Immature natural killer cell (primary cell): ENCODE measurements at regions not wholly inside any gene's neighbourhood (a gene's known extent, or its start where the extent isn't known, plus 50 kb on each side); places are given as distances from the start of the nearest gene placed in this dataset.

ENCODE experiments used
- DNase-seq, 3 donors: peaks; one replicate each; pipeline ENCODE4 v3.0.0; 2022; ENCODE audit warnings: mixed read lengths in 1 of 3
- H3K27ac Mint-ChIP-seq, 6 donors: one replicate each; pipeline ENCODE4 v1.8.0; 2020; ENCODE audit warnings: mixed read lengths in 6 of 6, mild to moderate bottlenecking in 5 of 6, inconsistent platforms in 4 of 6, moderate library complexity in 3 of 6
- H3K27me3 Mint-ChIP-seq, 3 donors: one replicate each; pipeline ENCODE4 v1.8.0; 2020 to 2021; ENCODE audit warnings: low read depth in 3 of 3, mild to moderate bottlenecking in 3 of 3, mixed read lengths in 3 of 3, moderate library complexity in 3 of 3, inconsistent platforms in 1 of 3
- H3K36me3 Mint-ChIP-seq, 3 donors: one replicate each; pipeline ENCODE4 v1.8.0; 2020; ENCODE audit warnings: mixed read lengths in 3 of 3, inconsistent platforms in 2 of 3, mild to moderate bottlenecking in 2 of 3
- H3K4me1 Mint-ChIP-seq, 2 donors: one replicate each; pipeline ENCODE4 v1.8.0; 2020; ENCODE audit warnings: inconsistent platforms in 2 of 2, mild to moderate bottlenecking in 2 of 2, mixed read lengths in 2 of 2, moderate library complexity in 1 of 2
- H3K4me3 Mint-ChIP-seq, 5 donors: one replicate each; pipeline ENCODE4 v1.8.0; 2020; ENCODE audit warnings: mild to moderate bottlenecking in 5 of 5, mixed read lengths in 5 of 5, inconsistent platforms in 3 of 5, moderate library complexity in 3 of 5
- H3K9me3 Mint-ChIP-seq, 6 donors: one replicate each; pipeline ENCODE4 v1.8.0; 2020; ENCODE audit warnings: mild to moderate bottlenecking in 6 of 6, mixed read lengths in 6 of 6, inconsistent platforms in 4 of 6, moderate library complexity in 3 of 6

GRCh38 chr4:11604821-11605220 lies 176.1 kb upstream of the HS3ST1 start:
- Mint-ChIP-seq H3K4me1 (no peaks in the 10 kb centered on the region), H3K27ac (no peak overlapping the region), H3K36me3 (no peaks in the 10 kb centered on the region), H3K9me3 (no peaks in the 10 kb centered on the region), H3K4me3 (no peak overlapping the region), H3K27me3 (peaks cover 0 to 2% (median 0%) of the 10 kb centered on the region in 3 donors)
- DNase-seq: no peak

- Mint-ChIP-seq H3K27me3 (peaks cover 0 to 3% (median 0%) of the 10 kb centered on the region in 3 donors), H3K9me3 (no peaks in the 10 kb centered on the region), H3K4me3 (no peak overlapping the region), H3K36me3 (no peaks in the 10 kb centered on the region), H3K4me1 (no peaks in the 10 kb centered on the region), H3K27ac (no peak overlapping the region)
- DNase-seq: no peak
Measured at GRCh38 chr4:11603591-11604194, 175.0 kb upstream of the HS3ST1 start.

GRCh38 chr4:11602606-11603340 lies 174.1 kb upstream of the HS3ST1 start:
- no peak for DNase-seq
- Mint-ChIP-seq H3K4me1 (no peaks in the 10 kb centered on the region), H3K4me3 (no peak overlapping the region), H3K27me3 (peaks cover 0 to 3% (median 0%) of the 10 kb centered on the region in 3 donors), H3K36me3 (no peaks in the 10 kb centered on the region), H3K27ac (no peak overlapping the region), H3K9me3 (no peaks in the 10 kb centered on the region)

- H3K27me3 Mint-ChIP-seq: peaks cover 0 to 3% (median 0%) of the 10 kb centered on the region in 3 donors
- no peak overlapping the region for H3K27ac Mint-ChIP-seq
- peaks cover 0 to 2% (median 0%) of the 10 kb centered on the region in 6 donors for H3K9me3 Mint-ChIP-seq
- H3K36me3 Mint-ChIP-seq: no peaks in the 10 kb centered on the region
- peaks cover 0 to 4% of the 10 kb centered on the region in 2 donors for H3K4me1 Mint-ChIP-seq
- no peak for DNase-seq
- no peak overlapping the region for H3K4me3 Mint-ChIP-seq
Measured at GRCh38 chr4:11599064-11599463, 170.4 kb upstream of the HS3ST1 start.

GRCh38 chr4:11598591-11598990 lies 169.9 kb upstream of the HS3ST1 start:
- Mint-ChIP-seq H3K27me3 (peaks cover 0 to 3% (median 0%) of the 10 kb centered on the region in 3 donors), H3K4me3 (no peak overlapping the region)

GRCh38 chr4:11597506-11597905 lies 168.8 kb upstream of the HS3ST1 start:
- Mint-ChIP-seq H3K9me3 (peaks cover 0 to 7% (median 2%) of the 10 kb centered on the region in 6 donors), H3K27ac (no peak overlapping the region), H3K4me3 (no peak overlapping the region), H3K36me3 (no peaks in the 10 kb centered on the region), H3K4me1 (peaks cover 0 to 4% of the 10 kb centered on the region in 2 donors), H3K27me3 (peaks cover 0 to 3% (median 2%) of the 10 kb centered on the region in 3 donors)
- DNase-seq: no peak

More at GRCh38 chr4:11598591-11598990, 169.9 kb upstream of the HS3ST1 start:
- Mint-ChIP-seq H3K4me1 (peaks cover 0 to 4% of the 10 kb centered on the region in 2 donors), H3K36me3 (no peaks in the 10 kb centered on the region), H3K9me3 (peaks cover 0 to 2% (median 0%) of the 10 kb centered on the region in 6 donors), H3K27ac (no peak overlapping the region)
- DNase-seq: no peak

- Mint-ChIP-seq H3K27ac (no peak overlapping the region), H3K27me3 (peaks cover 0 to 3% (median 2%) of the 10 kb centered on the region in 3 donors), H3K4me1 (peaks cover 0 to 4% of the 10 kb centered on the region in 2 donors), H3K9me3 (peaks cover 0 to 7% (median 2%) of the 10 kb centered on the region in 6 donors), H3K36me3 (no peaks in the 10 kb centered on the region), H3K4me3 (no peak overlapping the region)
- no peak for DNase-seq
Measured at GRCh38 chr4:11596989-11597388, 168.3 kb upstream of the HS3ST1 start.

GRCh38 chr4:11593576-11594116 lies 165.0 kb upstream of the HS3ST1 start:
- Mint-ChIP-seq H3K36me3 (no peaks in the 10 kb centered on the region), H3K4me1 (peaks cover 0 to 4% of the 10 kb centered on the region in 2 donors), H3K4me3 (no peak overlapping the region), H3K27ac (no peak overlapping the region), H3K9me3 (peaks cover 0 to 17% (median 2%) of the 10 kb centered on the region in 6 donors), H3K27me3 (peaks cover 0 to 2% (median 0%) of the 10 kb centered on the region in 3 donors)
- DNase-seq: no peak

GRCh38 chr4:11592276-11592675 lies 163.6 kb upstream of the HS3ST1 start:
- H3K27ac Mint-ChIP-seq: no peak overlapping the region
- no peak overlapping the region for H3K4me3 Mint-ChIP-seq
- no peaks in the 10 kb centered on the region for H3K36me3 Mint-ChIP-seq
- H3K9me3 Mint-ChIP-seq: peaks cover 0 to 17% (median 2%) of the 10 kb centered on the region in 6 donors
- peaks cover 0 to 2% (median 0%) of the 10 kb centered on the region in 3 donors for H3K27me3 Mint-ChIP-seq
- H3K4me1 Mint-ChIP-seq: no peaks in the 10 kb centered on the region
- no peak for DNase-seq

- no peak overlapping the region for H3K4me3 Mint-ChIP-seq
- H3K27ac Mint-ChIP-seq: no peak overlapping the region
- no peaks in the 10 kb centered on the region for H3K36me3 Mint-ChIP-seq
- peaks cover 0 to 17% (median under 1%) of the 10 kb centered on the region in 6 donors for H3K9me3 Mint-ChIP-seq
- no peaks in the 10 kb centered on the region for H3K4me1 Mint-ChIP-seq
- H3K27me3 Mint-ChIP-seq: peaks cover 0 to 3% (median 2%) of the 10 kb centered on the region in 3 donors
- DNase-seq: no peak
Measured at GRCh38 chr4:11590132-11590531, 161.4 kb upstream of the HS3ST1 start.

GRCh38 chr4:11589676-11590075 lies 161.0 kb upstream of the HS3ST1 start:
- no peaks in the 10 kb centered on the region for H3K4me1 Mint-ChIP-seq
- H3K9me3 Mint-ChIP-seq: peaks cover 0 to 17% (median under 1%) of the 10 kb centered on the region in 6 donors
- H3K4me3 Mint-ChIP-seq: no peak overlapping the region
- H3K36me3 Mint-ChIP-seq: no peaks in the 10 kb centered on the region
- no peak overlapping the region for H3K27ac Mint-ChIP-seq
- peaks cover 0 to 3% (median 2%) of the 10 kb centered on the region in 3 donors for H3K27me3 Mint-ChIP-seq
- DNase-seq: no peak

GRCh38 chr4:11587797-11588196 lies 159.1 kb upstream of the HS3ST1 start:
- H3K27me3 Mint-ChIP-seq: peaks cover 0 to 3% (median 3%) of the 10 kb centered on the region in 3 donors
- no peaks in the 10 kb centered on the region for H3K4me1 Mint-ChIP-seq
- no peaks in the 10 kb centered on the region for H3K36me3 Mint-ChIP-seq
- H3K27ac Mint-ChIP-seq: no peak overlapping the region
- H3K4me3 Mint-ChIP-seq: no peak overlapping the region
- peaks cover 0 to 11% (median 0%) of the 10 kb centered on the region in 6 donors for H3K9me3 Mint-ChIP-seq
- no peak for DNase-seq

- DNase-seq: no peak
- Mint-ChIP-seq H3K4me3 (no peak overlapping the region), H3K4me1 (no peaks in the 10 kb centered on the region), H3K27ac (no peak overlapping the region), H3K9me3 (peaks cover 0 to 10% (median 2%) of the 10 kb centered on the region in 6 donors), H3K36me3 (no peaks in the 10 kb centered on the region), H3K27me3 (peaks cover 1 to 3% (median 3%) of the 10 kb centered on the region in 3 donors)
Measured at GRCh38 chr4:11585506-11585905, 156.8 kb upstream of the HS3ST1 start.

GRCh38 chr4:11568511-11568910 lies 139.8 kb upstream of the HS3ST1 start:
- no peaks in the 10 kb centered on the region for H3K4me1 Mint-ChIP-seq
- H3K9me3 Mint-ChIP-seq: peaks cover 0 to 2% (median 0%) of the 10 kb centered on the region in 6 donors
- H3K27me3 Mint-ChIP-seq: peaks cover 0 to 3% (median 2%) of the 10 kb centered on the region in 3 donors

More at GRCh38 chr4:11568511-11568910, 139.8 kb upstream of the HS3ST1 start:
- DNase-seq: no peak
- H3K27ac Mint-ChIP-seq: no peak overlapping the region
- H3K4me3 Mint-ChIP-seq: no peak overlapping the region
- no peaks in the 10 kb centered on the region for H3K36me3 Mint-ChIP-seq
